GM23338 (cell line): ENCODE measurements at regions not wholly inside any gene's neighbourhood (a gene's known extent, or its start where the extent isn't known, plus 50 kb on each side); places are given as distances from the start of the nearest gene placed in this dataset.
A peak's percentile ranks its signal among the peaks of the same experiment; 100 is the strongest.

Experiments
- ATAC-seq: fragments of 200-7000 bp; cut with Tn5 transposase; 3 replicates; pipeline ENCODE4 v1.9.1; 2020
- DNase-seq: peaks from one replicate; pipeline ENCODE4 v3.0.0-alpha.2; 2015; ENCODE audit warnings: low spot score
- H2AFZ ChIP-seq: fragments of 200-600 bp; sonication (generic); 2 replicates; pipeline ENCODE4 v1.8.0; 2016; ENCODE audit warnings: antibody characterized with exemption, mild to moderate bottlenecking, moderate library complexity
- H3F3A ChIP-seq: fragments of 200-600 bp; sonication (generic); replicated peaks from 2 replicates; pipeline ENCODE4 v1.8.0; 2017; ENCODE audit warnings: antibody characterized with exemption, mixed run types, low read depth
- H3K27ac ChIP-seq: fragments of 200-600 bp; sonication (generic); 2 replicates; pipeline ENCODE4 v1.6.1; 2016; ENCODE audit warnings: low read depth
- H3K27me3 ChIP-seq: fragments of 200-600 bp; sonication (generic); 2 replicates; pipeline ENCODE4 v1.8.0; 2016; ENCODE audit warnings: mild to moderate bottlenecking, mixed run types, moderate library complexity; ENCODE audit not compliant: insufficient read depth
- H3K36me3 ChIP-seq: fragments of 200-600 bp; sonication (generic); 2 replicates; pipeline ENCODE4 v1.8.0; 2016; ENCODE audit warnings: mild to moderate bottlenecking; ENCODE audit not compliant: insufficient read depth
- H3K4me1 ChIP-seq: fragments of 200-600 bp; sonication (generic); 2 replicates; pipeline ENCODE4 v1.8.0; 2016; ENCODE audit warnings: mild to moderate bottlenecking, moderate library complexity; ENCODE audit not compliant: insufficient read depth
- H3K4me2 ChIP-seq: fragments of 200-600 bp; sonication (generic); 2 replicates; pipeline ENCODE4 v1.7.1; 2017; ENCODE audit warnings: mixed run types
- H3K4me3 ChIP-seq: fragments of 200-600 bp; sonication (generic); 2 replicates; pipeline ENCODE4 v1.6.1; 2016; ENCODE audit warnings: mixed run types
- H3K79me2 ChIP-seq: fragments of 200-600 bp; sonication (generic); replicated peaks from 2 replicates; pipeline ENCODE4 v1.8.0; 2017; ENCODE audit warnings: mild to moderate bottlenecking; ENCODE audit not compliant: insufficient read depth
- H3K9me2 ChIP-seq: fragments of 200-600 bp; sonication (generic); 2 replicates; pipeline ENCODE4 v1.8.0; 2017; ENCODE audit not compliant: insufficient read depth
- H4K20me1 ChIP-seq: fragments of 200-600 bp; sonication (generic); replicated peaks from 2 replicates; pipeline ENCODE4 v1.8.0; 2017; ENCODE audit warnings: mild to moderate bottlenecking; ENCODE audit not compliant: insufficient read depth
- H3K27ac Mint-ChIP-seq: 2 replicates; pipeline ENCODE4 v1.8.0; 2020; ENCODE audit warnings: inconsistent platforms, mild to moderate bottlenecking, moderate library complexity, mixed read lengths
- H3K27me3 Mint-ChIP-seq: 3 replicates; pipeline ENCODE4 v1.8.0; 2022; ENCODE audit warnings: low read depth, mild to moderate bottlenecking, moderate library complexity, mixed read lengths, inconsistent platforms; ENCODE audit not compliant: insufficient read depth, poor library complexity
- H3K36me3 Mint-ChIP-seq: 3 replicates; pipeline ENCODE4 v1.8.0; 2021; ENCODE audit warnings: low read depth, mild to moderate bottlenecking, inconsistent platforms, moderate library complexity, mixed read lengths
- H3K4me1 Mint-ChIP-seq: 3 replicates; pipeline ENCODE4 v1.8.0; 2020; ENCODE audit warnings: mild to moderate bottlenecking, inconsistent platforms, mixed read lengths
- H3K4me3 Mint-ChIP-seq: 3 replicates; pipeline ENCODE4 v1.8.0; 2021; ENCODE audit warnings: moderate library complexity, mild to moderate bottlenecking, inconsistent platforms, mixed read lengths
- H3K9me3 Mint-ChIP-seq: 3 replicates; pipeline ENCODE4 v1.8.0; 2020; ENCODE audit warnings: moderate library complexity, mild to moderate bottlenecking, inconsistent platforms, mixed read lengths
- CTCF ChIP-seq, 2 experiments: fragments of 200-600 bp in 1 of 2; sonication (generic) in 1 of 2; conservative IDR thresholded peaks; 2 replicates each; pipeline versions ENCODE4 v1.5.1 to v1.6.1; 2016 to 2017; ENCODE audit warnings: antibody characterized with exemption in 2 of 2, low read depth in 2 of 2, mild to moderate bottlenecking in 2 of 2, moderate library complexity in 1 of 2
- EZH2 ChIP-seq: fragments of 200-600 bp; sonication (generic); IDR thresholded peaks from one replicate; pipeline ENCODE4 v1.8.0; 2017; ENCODE audit warnings: antibody characterized with exemption, mild to moderate bottlenecking, low read depth; ENCODE audit not compliant: unreplicated experiment
- EZH2phosphoT487 ChIP-seq: fragments of 200-600 bp; sonication (generic); IDR thresholded peaks from one replicate; pipeline ENCODE4 v1.8.1; 2018; ENCODE audit warnings: antibody characterized with exemption; ENCODE audit not compliant: unreplicated experiment
- NANOG ChIP-seq: IDR thresholded peaks from 2 replicates; pipeline ENCODE4 v1.6.1; 2016; ENCODE audit warnings: antibody characterized with exemption, borderline replicate concordance
- POLR2AphosphoS5 ChIP-seq: IDR thresholded peaks from 2 replicates; pipeline ENCODE4 v1.6.1; 2016; ENCODE audit warnings: antibody characterized with exemption, low read depth
- STAT1 ChIP-seq: IDR thresholded peaks from one replicate; pipeline ENCODE4 v1.6.1; 2016; ENCODE audit warnings: antibody characterized with exemption; ENCODE audit not compliant: unreplicated experiment
- ZNF114 ChIP-seq: fragments of 250-450 bp; sonication (Bioruptor Pico); IDR thresholded peaks from 2 replicates; pipeline ENCODE4 v1.5.0; 2020; ENCODE audit warnings: mild to moderate bottlenecking, moderate library complexity
- ZNF462 ChIP-seq: fragments of 250-450 bp; sonication (Bioruptor Pico); IDR thresholded peaks from 2 replicates; pipeline ENCODE4 v1.5.0; 2020; ENCODE audit warnings: mild to moderate bottlenecking, moderate library complexity

- no peaks in the 10 kb centered on the region; the same call in 1 of the 2 replicates for H4K20me1 ChIP-seq
- ATAC-seq (peak; percentile 79), DNase-seq (peak; percentile 44)
- no peak overlapping the region for H3K4me3 ChIP-seq
- Mint-ChIP-seq H3K4me1 (no peaks in the 10 kb centered on the region), H3K4me3 (no peak overlapping the region), H3K36me3 (no peaks in the 10 kb centered on the region; the same call in 2 of the 3 replicates), H3K27ac (no peak overlapping the region), H3K9me3 (peaks cover 2% of the 10 kb centered on the region; the same call in 1 of the 3 replicates), H3K27me3 (no peaks in the 10 kb centered on the region)
- TF ChIP-seq NANOG (no peak), EZH2 (no peak), CTCF (conservative IDR thresholded peaks at IDR 0.05; ENCODE audit: low read depth in 2 of 2) (peak; percentile 46 to 63), EZH2phosphoT487 (no peak)
- no peak overlapping the region for H3K4me2 ChIP-seq
- no peaks in the 10 kb centered on the region for H3F3A ChIP-seq
- no peak overlapping the region for H2AFZ ChIP-seq
- no peaks in the 10 kb centered on the region for H3K4me1 ChIP-seq
- no peaks in the 10 kb centered on the region for H3K9me2 ChIP-seq
- no peaks in the 10 kb centered on the region for H3K27me3 ChIP-seq
- H3K79me2 ChIP-seq, result no peaks in the 10 kb centered on the region
- H3K36me3 ChIP-seq, result no peaks in the 10 kb centered on the region
- H3K27ac ChIP-seq, result no peak overlapping the region
Observed at GRCh38 chr18:65436430-65436829, 314.4 kb upstream of the CDH7 start.

GRCh38 chr18:65435534-65435933 lies 315.3 kb upstream of the CDH7 start:
- no peaks in the 10 kb centered on the region for H3K4me1 Mint-ChIP-seq
- Histone ChIP-seq H3K4me3 (no peak overlapping the region), H3K27me3 (no peaks in the 10 kb centered on the region), H3K36me3 (no peaks in the 10 kb centered on the region), H3K79me2 (no peaks in the 10 kb centered on the region), H4K20me1 (no peaks in the 10 kb centered on the region; the same call in 1 of the 2 replicates), H3K4me1 (no peaks in the 10 kb centered on the region), H3F3A (no peaks in the 10 kb centered on the region), H3K27ac (no peak overlapping the region), H3K9me2 (no peaks in the 10 kb centered on the region), H2AFZ (no peak overlapping the region), H3K4me2 (no peak overlapping the region)
- DNase-seq (no peak), ATAC-seq (no peak)
- H3K36me3 Mint-ChIP-seq, result no peaks in the 10 kb centered on the region; the same call in 2 of the 3 replicates
- no peaks in the 10 kb centered on the region for H3K27me3 Mint-ChIP-seq
- peaks cover 2% of the 10 kb centered on the region; the same call in 1 of the 3 replicates for H3K9me3 Mint-ChIP-seq
- H3K27ac Mint-ChIP-seq, result no peak overlapping the region
- no peak overlapping the region for H3K4me3 Mint-ChIP-seq
- TF ChIP-seq STAT1 (no peak), NANOG (no peak), ZNF462 (CRISPR knock-in tag) (no peak), CTCF (conservative IDR thresholded peaks at IDR 0.05; ENCODE audit: low read depth in 2 of 2) (no peak), EZH2phosphoT487 (no peak), POLR2AphosphoS5 (no peak), ZNF114 (CRISPR knock-in tag) (no peak)
